PFSK-1 (cell line): ENCODE measurements at regions not wholly inside any gene's neighbourhood (a gene's known extent, or its start where the extent isn't known, plus 50 kb on each side); places are given as distances from the start of the nearest gene placed in this dataset.

ENCODE experiments used
- FOXP2 ChIP-seq: optimal IDR thresholded peaks from 2 replicates; pipeline ENCODE3; 2011; ENCODE audit warnings: borderline replicate concordance, control low read depth, inconsistent platforms; ENCODE audit not compliant: insufficient read depth; ENCODE audit errors: extremely low read length, extremely low read depth
- POLR2AphosphoS5 ChIP-seq: IDR thresholded peaks from 2 replicates; pipeline ENCODE4 v1.6.1; 2012; ENCODE audit warnings: low read depth, mild to moderate bottlenecking, control low read depth, low read length, moderate library complexity
- REST ChIP-seq, 2 experiments: IDR thresholded peaks; 2 replicates each; pipeline versions ENCODE4 v1.6.1 to v1.8.0; 2011 to 2012; ENCODE audit warnings: low read depth in 2 of 2, low read length in 2 of 2, control low read depth in 1 of 2, inconsistent platforms in 1 of 2, mild to moderate bottlenecking in 1 of 2, moderate library complexity in 1 of 2; ENCODE audit not compliant: insufficient read depth in 1 of 2
- SIN3A ChIP-seq: IDR thresholded peaks from 2 replicates; pipeline ENCODE4 v1.6.1; 2012; ENCODE audit warnings: mild to moderate bottlenecking, low read length, moderate library complexity, borderline replicate concordance; ENCODE audit not compliant: insufficient read depth
- TAF1 ChIP-seq: IDR thresholded peaks from 2 replicates; pipeline ENCODE4 v1.6.1; 2012; ENCODE audit warnings: low read length, control low read depth, borderline replicate concordance; ENCODE audit not compliant: insufficient read depth

DNA sequence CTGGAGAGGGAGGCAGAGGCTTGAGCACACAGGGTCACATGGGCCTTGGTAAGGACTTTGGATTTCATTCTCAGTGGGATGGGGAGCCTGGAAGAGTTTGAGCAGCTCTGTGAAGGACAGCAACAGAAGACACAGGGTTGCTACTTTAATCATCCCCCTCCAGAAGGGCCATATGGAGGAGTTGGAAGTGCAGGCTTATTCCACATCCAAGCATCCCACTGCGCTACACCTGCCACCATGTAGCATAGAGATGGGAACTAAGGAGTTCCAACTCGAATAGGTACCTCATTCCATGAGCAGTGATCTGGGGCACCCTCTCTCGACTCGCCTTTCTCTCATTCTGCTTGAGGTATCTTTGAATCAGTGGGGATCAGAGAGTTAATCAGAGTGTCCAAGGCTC, 54.0 kb upstream of the CTTNBP2NL start:
- TF ChIP-seq SIN3A: no peak
- no peak for TF ChIP-seq POLR2AphosphoS5
- no peak for TF ChIP-seq TAF1
- TF ChIP-seq REST (IDR thresholded peaks at IDR 0.05; ENCODE audit: insufficient read depth in 1 of 2, low read depth in 2 of 2, low read length in 2 of 2): no peak
- TF ChIP-seq FOXP2: no peak

DNA sequence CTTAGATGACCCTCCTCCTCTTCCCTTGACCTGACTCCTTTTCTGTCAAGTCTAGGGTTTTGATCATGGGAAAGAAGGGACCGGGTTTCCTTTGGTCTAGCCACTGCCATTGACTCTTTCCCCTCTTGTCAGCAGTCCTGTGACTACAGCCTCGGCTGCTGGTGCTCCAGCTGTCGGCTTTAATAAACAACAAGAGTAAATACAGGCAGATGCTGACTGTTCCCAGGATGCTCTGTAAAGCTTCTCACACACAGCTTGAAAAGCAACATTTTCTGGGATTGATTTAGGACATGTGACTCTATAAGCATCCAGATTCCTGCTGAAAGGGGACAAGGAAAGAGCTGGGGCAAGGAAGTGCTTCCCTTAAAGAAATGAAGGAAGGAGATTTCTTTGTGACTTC, 53.5 kb upstream of the CTTNBP2NL start:
- TF ChIP-seq TAF1 (no peak), SIN3A (no peak), FOXP2 (no peak), REST (IDR thresholded peaks at IDR 0.05; ENCODE audit: insufficient read depth in 1 of 2, low read depth in 2 of 2, low read length in 2 of 2) (no peak), POLR2AphosphoS5 (no peak)

DNA sequence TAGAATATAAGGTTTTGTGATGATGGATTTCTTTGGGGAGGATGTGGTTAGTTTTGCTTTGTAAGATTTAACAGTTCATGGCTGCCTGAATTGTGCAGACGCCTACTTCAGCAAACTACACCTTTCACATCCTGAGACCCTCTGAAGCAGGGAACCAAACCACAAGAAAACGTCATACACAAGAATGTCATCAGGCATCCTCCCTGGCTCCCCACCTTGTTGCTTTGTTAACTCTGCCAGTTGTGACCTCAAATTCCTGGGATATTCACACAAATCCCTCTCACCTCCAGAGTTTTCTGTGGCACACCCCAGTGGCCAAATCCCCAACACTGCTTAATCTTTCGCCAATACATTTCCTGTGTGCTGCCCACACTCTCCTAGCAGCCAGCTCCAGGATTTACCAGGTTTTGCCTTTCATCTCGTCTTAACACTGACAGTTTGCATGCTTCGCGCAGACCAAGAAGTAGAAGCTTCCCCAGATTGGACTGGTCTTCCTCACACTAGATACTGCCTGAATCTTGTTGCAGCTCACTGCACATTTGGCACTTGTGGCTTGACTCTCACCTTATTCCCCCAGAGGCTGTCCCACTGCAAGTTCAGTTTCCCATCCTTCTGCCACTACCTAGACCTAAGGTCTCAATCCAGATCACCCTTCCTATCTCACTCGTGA, 51.1 kb upstream of the CTTNBP2NL start:
- TF ChIP-seq POLR2AphosphoS5 (no peak), FOXP2 (no peak), REST (IDR thresholded peaks at IDR 0.05; ENCODE audit: insufficient read depth in 1 of 2, low read depth in 2 of 2, low read length in 2 of 2) (no peak), TAF1 (no peak), SIN3A (no peak)
